ENCODE measurements at regions not wholly inside any gene's neighbourhood (a gene's known extent, or its start where the extent isn't known, plus 50 kb on each side); places are given as distances from the start of the nearest gene placed in this dataset.

- Mint-ChIP-seq H3K27ac (no peak overlapping the region), H3K4me3 (no peak overlapping the region), H3K9me3 (no peaks in the 10 kb centered on the region), H3K36me3 (ENCODE audit: low read depth) (no peaks in the 10 kb centered on the region), H3K27me3 (peaks cover 19% of the 10 kb centered on the region), H3K4me1 (ENCODE audit: low read depth) (no peaks in the 10 kb centered on the region)
- ChIA-PET CTCF (no interaction called here), POLR2A (no interaction called here)
- no peak for ATAC-seq (ENCODE audit: poor library complexity)
- DNase-seq = no peak
- Histone ChIP-seq H3K4me3 (ENCODE audit: low read length) (no peak overlapping the region), H3K9me3 (ENCODE audit: control insufficient read depth in 1 of 2, insufficient read depth in 1 of 2, low read length in 2 of 2) (peaks cover 0 to 3% of the 10 kb centered on the region in 2 experiments), H3K27me3 (ENCODE audit: control insufficient read depth in 1 of 2, insufficient read depth in 2 of 2, low read length in 2 of 2) (peaks cover 0 to 4% of the 10 kb centered on the region in 2 experiments), H3K27ac (ENCODE audit: low read depth in 1 of 2, low read length in 2 of 2) (no peak overlapping the region), H3K4me1 (ENCODE audit: insufficient read depth, low read length) (no peaks in the 10 kb centered on the region), H3K36me3 (ENCODE audit: insufficient read depth, low read length) (no peaks in the 10 kb centered on the region)
- TF ChIP-seq CTCF (IDR thresholded peaks at IDR 0.05) = no peak
- intact Hi-C loops (cut with DNase I, micrococcal nuclease) = no loop called here
Observed at GRCh38 chr2:189933041-189933440, 129.5 kb downstream of the MSTN start.

GRCh38 chr2:189927823-189928222 is 134.7 kb downstream of the MSTN start:
- no peak overlapping the region for H3K27ac ChIP-seq (ENCODE audit: low read depth in 1 of 2, low read length in 2 of 2)
- no peaks in the 10 kb centered on the region for H3K4me1 ChIP-seq (ENCODE audit: insufficient read depth, low read length)
- H3K27me3 ChIP-seq (ENCODE audit: control insufficient read depth in 1 of 2, insufficient read depth in 2 of 2, low read length in 2 of 2) = no peaks in the 10 kb centered on the region
- Mint-ChIP-seq H3K36me3 (ENCODE audit: low read depth) (no peaks in the 10 kb centered on the region), H3K27me3 (peaks cover 4% of the 10 kb centered on the region), H3K4me1 (ENCODE audit: low read depth) (no peaks in the 10 kb centered on the region), H3K4me3 (no peak overlapping the region), H3K9me3 (peaks cover 2% of the 10 kb centered on the region), H3K27ac (no peak overlapping the region)
- no peak for DNase-seq
- ATAC-seq (ENCODE audit: poor library complexity) = no peak
- TF ChIP-seq CTCF (IDR thresholded peaks at IDR 0.05) = no peak
- intact Hi-C loops (cut with DNase I, micrococcal nuclease) = no loop called here
- POLR2A ChIA-PET = no interaction called here
- no peak overlapping the region for H3K4me3 ChIP-seq (ENCODE audit: low read length)
- H3K36me3 ChIP-seq (ENCODE audit: insufficient read depth, low read length) = no peaks in the 10 kb centered on the region
- CTCF ChIA-PET = no interaction called here
- no peaks in the 10 kb centered on the region for H3K9me3 ChIP-seq (ENCODE audit: control insufficient read depth in 1 of 2, insufficient read depth in 1 of 2, low read length in 2 of 2)

Data from CD4-positive, alpha-beta T cell (primary cell).